Glomerular visceral epithelial cell (primary cell): ENCODE measurements at regions not wholly inside any gene's neighbourhood (a gene's known extent, or its start where the extent isn't known, plus 50 kb on each side); places are given as distances from the start of the nearest gene placed in this dataset.
"Not testable (repeated sequence)": the region's sequence is repeated elsewhere in the genome, so short reads cannot be mapped to it uniquely, and the experiment has no call there.

Experiments
- DNase-seq: peaks from one replicate; pipeline ENCODE4 v3.0.0-alpha.2; 2016; ENCODE audit errors: extremely low spot score

DNA sequence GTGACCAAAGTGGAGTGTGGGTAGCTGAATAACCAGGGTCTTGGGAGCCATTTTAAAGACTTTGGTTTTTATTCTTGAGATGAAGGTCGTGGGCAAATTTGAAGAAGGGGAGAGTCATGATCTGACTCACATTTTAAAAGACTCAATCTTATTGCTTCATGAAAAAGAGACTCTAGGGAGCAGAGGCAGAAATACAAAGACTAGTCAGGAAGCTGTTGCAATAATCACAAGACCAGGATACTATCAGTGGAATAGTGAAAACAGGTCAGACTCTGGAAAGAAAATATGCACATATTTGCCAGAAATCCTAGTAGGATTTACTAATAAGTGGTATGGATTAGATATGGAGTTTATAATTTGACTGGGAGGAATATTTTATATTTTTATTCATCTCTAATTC, 448.4 kb downstream of the RAPGEF2 start:
- DNase-seq: no peak

DNA sequence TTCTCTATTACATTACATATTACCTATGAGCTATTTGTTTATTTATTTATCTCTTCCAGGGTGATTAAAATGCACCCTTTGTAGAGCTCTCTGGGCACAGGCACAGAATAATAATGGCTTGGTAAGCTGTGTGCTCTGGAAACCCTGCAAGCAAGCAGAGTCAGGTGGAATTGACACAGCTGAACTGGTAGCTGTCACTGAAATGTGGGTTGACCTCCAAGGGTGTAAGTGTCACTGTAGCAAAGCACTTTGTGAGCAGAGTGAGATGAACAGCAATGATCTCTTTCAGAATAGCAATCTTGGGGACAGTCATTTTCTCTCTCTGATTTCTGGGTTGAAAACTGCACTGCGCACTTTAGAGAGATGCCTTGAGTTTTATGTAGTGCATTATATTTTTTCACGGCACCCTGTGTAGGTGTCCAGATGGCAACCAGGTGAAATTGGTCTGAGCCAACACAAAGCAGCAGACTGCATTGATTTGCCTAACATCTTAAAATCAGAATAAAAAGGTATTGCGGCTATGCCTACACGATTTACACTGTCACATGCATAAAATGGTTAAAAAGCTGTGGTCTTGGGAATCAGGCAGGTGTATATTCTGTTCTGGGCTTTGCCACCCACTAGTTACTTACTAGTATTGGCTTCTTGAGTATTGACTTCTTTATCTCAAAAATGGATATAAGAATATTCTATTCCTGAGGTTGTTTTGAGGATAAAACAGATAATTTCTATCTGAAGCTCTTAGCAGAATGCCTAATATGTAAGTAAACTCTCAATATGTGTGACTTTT, 450.3 kb downstream of the RAPGEF2 start:
- no peak for DNase-seq

DNA sequence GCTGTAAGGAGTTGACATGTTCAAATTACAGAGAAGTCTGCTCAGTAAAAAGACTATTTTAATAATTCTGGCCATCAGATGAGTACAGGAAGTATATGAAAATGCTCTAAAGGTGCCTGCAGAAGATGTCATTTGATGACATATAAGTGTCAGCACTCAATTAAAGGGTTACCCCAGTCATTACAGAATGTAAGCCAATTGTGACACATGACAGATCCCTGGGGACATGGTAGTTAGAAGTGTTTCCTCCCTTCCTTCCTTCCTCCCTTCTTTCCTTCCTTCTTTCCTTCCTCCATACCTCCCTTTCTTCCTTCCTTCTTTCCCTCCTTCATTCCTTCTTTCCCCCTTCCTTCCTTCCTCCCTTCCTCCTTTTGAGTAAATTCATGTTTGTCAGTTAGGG, 453.0 kb downstream of the RAPGEF2 start:
- DNase-seq: no peak

DNA sequence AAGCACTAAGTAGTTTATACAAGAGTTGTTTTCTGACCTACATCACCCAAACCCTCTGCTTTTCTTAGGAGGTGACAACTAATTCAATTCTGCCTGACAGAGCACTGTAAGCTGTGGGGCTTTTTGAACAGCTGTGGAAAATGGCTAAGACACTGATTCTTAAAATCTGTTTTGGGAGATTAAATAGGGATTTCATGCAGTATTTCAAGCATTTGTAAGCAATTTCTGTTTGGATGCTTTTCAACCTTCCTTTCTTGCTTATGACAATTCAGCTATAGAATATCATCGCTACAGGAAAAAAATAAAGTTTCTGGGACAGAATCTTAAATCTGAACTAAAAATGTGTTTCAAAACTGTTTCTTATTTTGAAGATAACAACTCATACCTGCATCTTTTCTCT, 459.5 kb downstream of the RAPGEF2 start:
- no peak for DNase-seq

DNA sequence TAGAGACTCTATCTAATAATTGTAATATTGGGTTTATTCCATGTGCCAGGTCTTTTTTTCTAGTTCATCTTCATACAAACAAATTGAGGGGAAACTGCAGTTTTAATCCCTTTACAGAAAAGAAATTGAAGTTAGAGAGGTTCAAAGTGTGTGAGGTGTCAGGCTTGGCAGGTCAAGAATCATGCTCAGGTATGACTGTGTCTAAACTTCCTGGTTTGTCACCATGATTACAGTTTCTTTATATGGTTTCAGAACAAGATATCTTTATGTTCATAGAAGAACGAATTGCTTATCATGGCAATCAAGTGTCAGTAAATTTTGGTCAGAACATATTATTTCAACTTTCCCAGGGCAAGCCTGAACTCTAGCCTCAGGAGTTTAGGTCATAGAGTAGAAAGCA, 460.4 kb downstream of the RAPGEF2 start:
- DNase-seq: no peak

DNA sequence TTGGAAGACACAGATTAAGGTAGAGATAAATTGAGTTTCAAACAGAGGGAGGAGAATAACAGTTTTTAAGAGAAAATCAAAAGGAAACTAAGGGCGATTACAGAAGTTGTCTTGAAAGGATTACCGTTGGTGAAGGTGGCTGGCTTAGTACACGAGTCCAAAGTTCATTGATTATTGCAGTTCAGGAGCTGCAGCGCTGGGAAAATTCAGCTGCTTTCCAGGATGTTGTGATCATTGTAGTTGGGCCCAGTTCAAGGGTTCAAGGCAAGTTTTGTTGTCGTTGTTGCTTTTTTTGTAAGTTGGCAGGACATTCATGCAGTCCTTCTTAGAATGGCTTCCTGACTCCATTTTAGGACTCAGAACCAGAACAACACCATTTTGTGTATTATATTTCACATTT, 461.7 kb downstream of the RAPGEF2 start:
- DNase-seq: no peak

DNA sequence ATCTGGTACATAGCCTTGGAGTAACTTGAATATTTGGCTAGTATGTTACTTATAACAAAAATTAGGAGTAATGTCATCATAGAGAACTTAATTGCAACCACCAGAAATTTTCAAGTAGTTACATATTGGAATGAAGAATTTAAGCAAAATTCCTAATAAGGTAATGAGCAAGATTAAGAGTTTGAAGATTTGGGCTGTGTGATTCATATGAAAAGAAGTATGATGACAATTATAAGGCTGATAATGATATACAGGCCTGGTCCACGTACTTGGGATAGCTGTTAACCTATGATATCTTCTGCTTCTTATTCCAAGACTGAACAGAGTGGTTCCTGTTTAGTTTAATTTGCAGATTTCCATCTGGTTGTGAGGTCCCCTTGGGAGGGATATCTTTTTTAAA, 463.9 kb downstream of the RAPGEF2 start:
- DNase-seq: no peak

DNA sequence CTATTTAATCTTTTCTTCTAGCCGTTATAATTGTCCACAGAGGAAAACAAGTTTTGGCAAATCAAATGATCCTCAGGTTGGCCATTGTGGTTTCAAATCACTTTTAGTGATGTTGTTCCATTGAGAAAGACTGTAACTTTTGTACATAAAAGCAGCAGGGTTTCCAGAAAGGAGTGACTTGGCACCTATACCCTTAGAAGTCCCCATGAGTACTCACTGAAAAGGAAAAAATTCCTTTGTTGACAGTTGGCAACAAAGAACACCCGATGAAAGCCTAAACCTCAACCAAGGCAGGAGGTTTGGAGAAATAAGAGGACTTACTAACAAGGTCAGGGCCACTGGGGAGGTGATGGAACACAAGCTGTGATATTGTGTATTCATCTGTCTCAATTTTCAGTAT, 474.4 kb downstream of the RAPGEF2 start:
- DNase-seq: no peak

DNA sequence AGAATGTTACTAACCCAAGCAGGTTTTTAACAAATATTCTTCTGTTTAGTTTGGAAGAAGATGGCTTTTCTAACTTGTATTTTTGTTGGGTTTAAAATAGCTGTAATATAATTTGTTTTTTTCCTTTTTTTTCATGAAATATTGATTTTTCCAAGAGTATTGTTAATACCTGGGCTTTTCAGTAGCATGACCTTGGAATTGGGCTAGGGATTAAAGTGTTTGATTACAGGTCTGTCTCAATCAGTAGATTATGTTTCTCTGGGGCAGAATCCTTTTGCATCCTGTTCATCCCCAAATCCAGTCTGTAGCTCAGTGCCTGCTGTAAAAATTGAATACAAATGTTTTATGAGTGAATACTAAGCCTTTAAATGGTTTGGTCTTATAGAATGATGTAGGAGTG, 479.8 kb downstream of the RAPGEF2 start:
- no peak for DNase-seq

DNA sequence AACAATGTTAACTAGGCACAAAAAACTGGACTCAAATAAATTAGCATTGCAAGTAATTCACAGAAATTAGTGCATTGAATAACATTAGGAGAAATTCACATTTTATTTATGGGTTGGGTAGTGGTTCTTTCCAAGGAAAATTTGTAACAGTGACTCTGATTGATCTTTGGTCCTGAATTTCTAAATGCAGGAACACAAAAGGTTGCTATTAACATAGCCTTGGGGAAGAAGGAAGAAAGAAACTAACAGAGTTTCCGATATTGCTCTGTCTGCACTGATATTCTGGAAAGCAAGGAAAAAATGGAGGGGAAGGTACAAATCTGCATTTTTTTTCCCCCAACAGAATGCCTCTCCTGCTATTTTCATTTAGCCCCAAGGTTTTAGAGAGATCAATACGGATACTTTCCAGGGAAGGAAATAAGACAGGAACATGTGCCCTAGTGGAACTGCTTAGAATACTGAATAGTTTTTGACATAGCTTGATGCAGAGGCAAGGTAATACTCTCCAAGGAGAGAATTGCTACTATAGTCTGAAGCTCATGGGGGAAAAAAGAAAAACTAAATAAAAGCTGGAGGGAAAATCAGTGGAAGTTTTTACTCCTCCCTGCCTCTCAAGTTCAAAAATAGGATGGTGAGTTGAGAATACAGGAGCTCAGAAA, 490.1 kb downstream of the RAPGEF2 start:
- no peak for DNase-seq

DNA sequence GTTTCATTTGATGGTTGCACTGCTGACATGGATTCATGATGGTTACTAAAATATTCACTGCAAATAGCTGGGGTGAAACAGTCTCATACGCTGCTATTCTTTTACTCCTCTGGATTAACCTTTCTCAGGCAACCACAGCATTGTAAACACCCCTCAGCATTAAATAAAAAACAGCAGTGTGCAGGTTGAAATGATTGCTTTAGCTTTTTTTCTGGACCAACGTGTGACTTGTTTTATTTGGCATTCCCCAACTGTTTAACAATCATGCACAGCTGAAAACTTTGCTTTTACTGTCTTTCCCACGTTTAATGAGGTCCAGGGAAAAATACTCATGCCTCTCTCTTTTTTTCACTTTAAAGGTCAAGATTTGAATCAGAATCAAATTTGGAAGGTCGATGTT, 490.8 kb downstream of the RAPGEF2 start:
- DNase-seq: no peak

DNA sequence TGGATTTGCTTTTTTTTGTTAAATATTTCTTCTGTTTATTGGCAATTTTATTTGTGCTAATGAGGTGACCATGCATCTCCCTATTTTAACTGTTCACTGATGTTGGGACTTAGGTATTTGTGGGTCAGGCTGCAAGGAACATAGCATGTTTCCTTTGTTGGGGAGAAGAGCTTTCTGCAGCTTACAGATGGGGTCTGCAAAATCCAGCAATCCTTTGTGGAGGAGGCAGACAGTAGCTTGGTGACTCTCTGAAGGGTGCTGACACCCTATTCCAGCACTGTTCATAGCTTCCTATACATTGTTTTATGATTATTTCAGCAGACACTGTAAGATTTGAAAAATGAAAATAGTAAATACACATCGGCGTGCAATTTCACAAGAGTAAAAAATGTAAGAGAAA, 491.7 kb downstream of the RAPGEF2 start:
- DNase-seq: no peak

DNA sequence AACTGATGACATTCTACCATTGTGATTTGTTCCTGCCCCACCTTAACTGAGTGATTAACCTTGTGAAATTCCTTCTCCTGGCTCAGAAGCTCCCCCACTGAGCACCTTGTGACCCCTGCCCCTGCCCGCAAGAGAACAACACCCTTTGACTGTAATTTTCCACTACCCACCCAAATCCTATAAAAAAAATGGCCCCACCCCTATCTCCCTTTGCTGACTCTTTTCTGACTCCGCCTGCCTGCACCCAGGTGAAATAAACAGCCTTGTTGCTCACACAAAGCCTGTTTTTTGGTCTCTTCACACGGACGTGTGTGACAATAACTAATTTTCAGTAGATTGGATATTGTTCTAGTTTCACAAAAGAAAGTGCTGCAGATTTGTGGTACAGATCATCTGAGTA, 492.2 kb downstream of the RAPGEF2 start:
- DNase-seq: not testable (repeated sequence)

DNA sequence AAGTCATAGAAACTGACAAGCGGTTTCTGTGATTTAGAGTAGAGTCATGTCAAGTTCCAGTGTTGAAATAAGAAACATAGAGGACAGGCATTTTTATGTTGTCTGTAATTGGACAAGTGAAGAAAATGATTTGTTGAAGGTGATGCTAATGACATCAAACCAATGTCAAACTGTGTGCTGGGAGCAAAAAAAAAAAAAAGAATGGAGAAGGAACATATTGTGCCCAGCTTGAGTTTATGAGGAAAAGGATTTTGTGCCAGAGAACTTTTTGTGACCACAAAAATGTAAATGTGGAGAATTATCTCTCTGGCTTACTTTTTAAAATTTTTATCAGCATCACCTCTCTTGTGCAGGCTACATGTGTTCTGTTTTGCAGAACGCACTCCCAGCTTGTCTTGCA, 495.7 kb downstream of the RAPGEF2 start:
- DNase-seq: no peak

DNA sequence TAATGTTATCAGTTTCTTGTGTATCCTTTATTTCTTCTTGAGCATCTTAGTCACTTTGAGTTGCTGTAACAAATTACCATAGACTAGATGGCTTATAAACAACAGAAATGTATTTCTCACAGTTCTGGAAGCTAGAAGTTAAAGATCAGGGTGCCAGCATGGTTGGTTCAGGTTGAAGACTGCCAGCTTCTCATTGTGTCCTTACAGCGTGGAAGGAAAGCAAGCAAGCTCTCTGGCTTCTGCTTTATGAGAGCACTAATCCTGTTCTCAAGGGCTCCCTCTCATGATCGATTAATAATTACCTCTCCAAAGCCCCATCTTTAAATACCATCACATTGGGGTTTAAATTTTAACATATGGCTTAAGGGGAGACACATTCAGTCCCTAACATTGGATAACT, 497.2 kb downstream of the RAPGEF2 start:
- DNase-seq: no peak

DNA sequence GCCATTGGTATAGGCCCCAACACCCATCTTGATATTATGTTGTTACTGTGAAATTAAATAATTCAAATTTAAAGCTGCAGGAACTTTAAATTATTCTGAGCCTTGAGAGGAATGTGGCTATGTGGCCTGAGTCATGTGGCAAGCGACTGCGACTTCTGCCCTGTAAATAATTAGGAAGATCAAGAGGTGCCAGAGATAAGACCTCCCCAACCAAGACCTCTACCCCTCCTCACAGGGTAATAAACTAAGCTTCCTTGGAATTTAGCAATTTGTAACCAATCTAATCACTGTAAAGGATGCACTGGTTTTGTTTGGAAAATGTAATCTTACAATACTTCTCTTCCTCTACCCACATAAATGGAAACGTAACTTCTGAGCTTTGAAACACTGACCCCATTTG, 501.9 kb downstream of the RAPGEF2 start:
- DNase-seq: no peak

DNA sequence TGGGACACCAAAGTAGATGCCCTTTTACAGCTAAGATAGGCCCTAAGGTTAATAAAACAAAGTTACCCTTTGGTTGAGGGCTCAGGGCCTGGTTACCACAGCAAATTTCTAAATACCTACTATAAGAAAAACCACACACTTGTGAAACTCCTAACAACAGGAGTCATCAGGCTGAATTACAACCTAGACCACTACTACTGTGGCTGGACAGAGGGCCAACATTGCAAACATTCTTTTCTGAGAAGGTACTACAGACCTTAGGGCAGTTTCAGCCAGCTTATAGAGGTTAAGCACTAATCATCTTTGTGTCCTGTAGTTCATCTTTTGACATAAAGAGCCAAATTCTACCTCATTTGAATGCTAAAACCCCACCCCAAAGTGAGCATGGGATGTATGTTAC, 504.0 kb downstream of the RAPGEF2 start:
- peak; percentile 72 for DNase-seq

DNA sequence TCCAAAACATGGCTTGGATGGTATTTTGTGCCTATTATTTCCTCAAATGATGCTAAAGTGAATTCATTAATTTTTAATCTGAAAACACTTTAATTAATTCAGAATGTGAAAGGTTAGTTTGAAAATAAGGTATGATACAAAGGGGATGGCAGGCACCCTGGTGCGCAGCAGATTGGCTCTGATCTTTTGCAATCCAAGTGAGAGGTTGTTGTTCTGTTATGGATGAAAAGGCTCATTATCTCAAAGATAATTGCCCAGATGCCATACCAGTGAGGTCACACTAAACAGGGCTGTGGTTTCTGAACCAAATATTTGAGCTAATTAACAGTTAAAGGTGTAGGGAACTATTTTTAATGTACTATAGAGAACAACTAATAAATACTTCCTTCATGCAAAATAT, 504.9 kb downstream of the RAPGEF2 start:
- peak; percentile 20 for DNase-seq

DNA sequence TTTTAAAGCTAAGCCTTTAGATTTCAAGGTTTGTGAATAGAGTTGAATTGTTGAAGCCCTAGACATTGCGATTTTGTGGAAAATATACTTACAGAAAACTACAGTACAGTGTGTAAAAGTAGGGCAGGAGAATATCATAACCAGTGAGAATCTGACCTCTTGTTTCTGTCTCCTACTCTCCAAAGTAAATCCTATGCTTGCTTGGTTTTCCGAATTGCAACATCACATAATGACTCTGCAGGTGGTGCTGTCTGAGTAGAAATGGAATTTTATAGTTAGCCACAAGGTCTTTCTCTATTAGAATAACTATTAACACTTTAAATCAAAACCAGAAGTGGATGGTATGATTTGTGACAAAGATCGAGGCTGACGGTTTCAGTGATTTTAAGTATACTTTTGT, 505.6 kb downstream of the RAPGEF2 start:
- DNase-seq: peak; percentile 61

DNA sequence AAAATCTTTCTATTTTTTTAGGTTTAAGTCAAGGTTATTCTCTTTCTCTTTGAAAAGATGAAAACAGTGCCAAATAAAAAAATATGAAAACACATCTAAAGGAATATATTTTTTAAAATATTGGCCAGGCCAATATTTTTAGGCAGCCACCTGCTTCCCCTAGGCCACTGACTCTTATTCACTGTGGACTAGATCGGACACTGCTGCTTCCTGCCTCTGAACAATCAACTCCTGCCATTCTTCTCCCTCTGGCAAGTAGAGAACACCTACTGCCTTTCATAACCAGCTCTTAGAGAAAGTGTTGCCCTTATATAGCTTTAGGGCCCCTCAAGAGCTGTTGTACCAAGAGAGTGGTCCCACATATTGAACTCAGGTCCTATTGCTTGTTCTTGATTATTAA, 529.2 kb downstream of the RAPGEF2 start:
- DNase-seq: no peak

DNA sequence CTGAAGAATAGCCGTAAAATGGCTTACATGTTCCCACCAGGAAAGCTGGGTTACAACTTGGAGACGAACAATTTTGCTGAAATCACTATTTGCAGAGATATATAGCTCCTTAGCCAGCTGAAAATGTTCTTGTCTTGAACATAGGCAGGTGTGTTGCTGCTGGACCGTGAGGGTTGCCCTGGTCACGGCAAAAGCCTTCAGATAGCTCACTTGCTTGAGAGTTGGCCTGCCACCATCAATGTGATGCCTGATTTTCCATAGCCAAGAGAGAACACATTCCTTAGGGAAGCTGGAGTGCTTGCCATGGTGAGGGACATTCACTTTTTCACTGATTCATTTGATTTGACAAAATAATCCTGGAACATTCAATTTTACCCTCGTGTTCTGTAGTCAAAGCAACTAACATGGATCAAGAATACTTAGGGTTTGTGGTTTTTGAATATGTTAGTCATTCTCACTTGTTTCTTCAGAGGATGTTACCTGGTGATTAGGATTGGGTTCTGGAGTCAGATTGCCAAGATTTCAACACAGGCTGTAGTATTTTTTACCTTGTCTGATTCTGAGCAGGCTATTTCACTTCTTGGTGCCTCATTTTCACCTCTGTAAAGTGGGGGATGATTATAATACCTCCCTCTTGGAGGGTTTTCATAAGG, 536.9 kb downstream of the RAPGEF2 start:
- peak; percentile 4 for DNase-seq

DNA sequence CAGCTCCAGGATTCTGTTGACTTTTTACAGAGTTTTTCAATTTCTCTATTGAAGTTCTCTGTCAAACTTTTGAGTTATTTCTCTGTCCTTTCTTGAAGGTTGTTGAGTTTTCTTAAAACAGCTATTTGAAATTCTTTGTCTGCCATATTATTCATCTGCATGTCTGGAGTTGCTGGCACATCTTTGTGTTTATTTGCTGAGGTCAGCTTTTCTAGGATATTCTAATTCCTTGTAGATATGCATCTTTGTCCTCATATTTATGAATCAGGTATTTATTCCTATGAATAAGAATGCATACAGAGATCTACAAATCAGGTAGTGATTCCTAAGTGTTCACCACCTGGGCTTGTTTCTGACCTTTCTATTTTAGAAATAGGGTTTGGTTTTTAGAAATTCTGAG, 546.4 kb downstream of the RAPGEF2 start:
- no peak for DNase-seq

DNA sequence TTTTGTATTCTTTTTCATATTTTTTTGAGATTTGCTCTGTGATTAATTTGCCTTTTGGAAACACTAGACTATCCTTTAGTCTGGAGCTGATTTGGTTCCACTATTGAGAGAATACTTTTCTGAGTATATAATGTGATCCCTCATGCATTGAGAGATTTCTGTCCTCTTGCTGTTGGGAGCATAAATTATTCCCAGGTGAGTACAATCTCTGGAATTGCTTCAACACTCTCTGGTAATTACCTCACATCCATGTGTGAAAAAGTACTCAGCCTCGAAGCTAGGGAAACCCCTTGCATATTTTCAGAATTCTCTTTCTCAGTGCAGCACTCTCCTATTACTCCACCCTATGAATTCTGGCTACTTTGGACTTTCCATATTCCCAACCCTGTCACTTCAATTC, 550.0 kb downstream of the RAPGEF2 start:
- peak; percentile 8 for DNase-seq
